Pons (tissue), 1 donor: ENCODE measurements at regions not wholly inside any gene's neighbourhood (a gene's known extent, or its start where the extent isn't known, plus 50 kb on each side); places are given as distances from the start of the nearest gene placed in this dataset.
A peak's percentile ranks its signal among the peaks of the same experiment; 100 is the strongest.
"Not testable (repeated sequence)": the region's sequence is repeated elsewhere in the genome, so short reads cannot be mapped to it uniquely, and the experiment has no call there.

Experiments used
- DNase-seq: peaks from one replicate; pipeline ENCODE4 v3.0.0-alpha.2; 2016; ENCODE audit warnings: low spot score

- no peak for DNase-seq
Measured at GRCh38 chr1:213585402-213585801, 402.4 kb upstream of the PROX1 start.

GRCh38 chr1:213585959-213586586, 401.7 kb upstream of the PROX1 start:
- no peak for DNase-seq

- no peak for DNase-seq
Measured at GRCh38 chr1:213586587-213586972, 401.2 kb upstream of the PROX1 start.

- no peak for DNase-seq
Measured at GRCh38 chr1:213596729-213597128, 391.0 kb upstream of the PROX1 start.

- DNase-seq: no peak
Measured at GRCh38 chr1:213598263-213598662, 389.5 kb upstream of the PROX1 start.

- DNase-seq: no peak
Measured at GRCh38 chr1:213600879-213601278, 386.9 kb upstream of the PROX1 start.

GRCh38 chr1:213601705-213602104, 386.1 kb upstream of the PROX1 start:
- DNase-seq: not testable (repeated sequence)

- DNase-seq: no peak
Measured at GRCh38 chr1:213602796-213603486, 384.8 kb upstream of the PROX1 start.

- no peak for DNase-seq
Measured at GRCh38 chr1:213604477-213604876, 383.3 kb upstream of the PROX1 start.

- DNase-seq: no peak
Measured at GRCh38 chr1:213605732-213606131, 382.0 kb upstream of the PROX1 start.

- DNase-seq: no peak
Measured at GRCh38 chr1:213606252-213606820, 381.4 kb upstream of the PROX1 start.

- DNase-seq: no peak
Measured at GRCh38 chr1:213613549-213613948, 374.2 kb upstream of the PROX1 start.

- DNase-seq: peak; percentile 18
Measured at GRCh38 chr1:213615226-213615916, 372.4 kb upstream of the PROX1 start.

GRCh38 chr1:213617133-213617532, 370.6 kb upstream of the PROX1 start:
- DNase-seq: no peak

GRCh38 chr1:213618094-213618493, 369.7 kb upstream of the PROX1 start:
- DNase-seq: no peak

- DNase-seq: no peak
Measured at GRCh38 chr1:213619026-213619425, 368.7 kb upstream of the PROX1 start.

- no peak for DNase-seq
Measured at GRCh38 chr1:213621077-213621476, 366.7 kb upstream of the PROX1 start.

GRCh38 chr1:213622365-213623063, 365.3 kb upstream of the PROX1 start:
- DNase-seq: no peak

- DNase-seq: no peak
Measured at GRCh38 chr1:213623064-213623581, 364.6 kb upstream of the PROX1 start.

GRCh38 chr1:213623862-213624261, 363.9 kb upstream of the PROX1 start:
- no peak for DNase-seq

- not testable (repeated sequence) for DNase-seq
Measured at GRCh38 chr1:213636778-213637177, 351.0 kb upstream of the PROX1 start.

GRCh38 chr1:213641312-213641711, 346.5 kb upstream of the PROX1 start:
- no peak for DNase-seq
